Eye (tissue), 1 donor: ENCODE measurements at regions not wholly inside any gene's neighbourhood (a gene's known extent, or its start where the extent isn't known, plus 50 kb on each side); places are given as distances from the start of the nearest gene placed in this dataset.

ENCODE experiments used
- DNase-seq: peaks from one replicate; pipeline ENCODE4 v3.0.0-alpha.2; 2015

GRCh38 chr1:50358962-50359361 lies 64.3 kb downstream of the DMRTA2 start:
- DNase-seq, result peak; percentile 74

GRCh38 chr1:50357186-50357585 lies 66.1 kb downstream of the DMRTA2 start:
- DNase-seq, result no peak

DNA sequence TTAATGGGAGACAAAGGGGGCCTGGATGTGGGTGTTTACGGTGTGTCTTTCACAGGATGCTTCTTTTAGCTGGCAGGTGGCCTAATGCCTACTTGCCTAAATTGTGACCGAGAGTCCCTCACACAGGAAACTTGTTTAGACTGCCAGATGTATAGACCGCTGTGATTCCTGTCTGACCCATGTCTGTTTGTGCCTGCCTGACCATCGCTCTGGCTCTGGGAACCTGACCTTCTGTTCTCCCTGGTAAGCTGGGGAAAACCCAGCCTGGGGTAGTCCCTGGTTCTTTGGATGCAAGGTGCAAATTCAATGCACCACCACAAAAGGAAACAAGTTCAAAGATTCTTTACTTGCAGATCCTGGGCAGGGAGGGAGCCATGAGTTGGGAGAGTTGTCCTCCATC lies 68.4 kb downstream of the DMRTA2 start:
- DNase-seq, result no peak

GRCh38 chr1:50352428-50352827 lies 70.8 kb downstream of the DMRTA2 start:
- DNase-seq, result no peak

GRCh38 chr1:50350868-50351267 lies 72.4 kb downstream of the DMRTA2 start:
- no peak for DNase-seq

DNA sequence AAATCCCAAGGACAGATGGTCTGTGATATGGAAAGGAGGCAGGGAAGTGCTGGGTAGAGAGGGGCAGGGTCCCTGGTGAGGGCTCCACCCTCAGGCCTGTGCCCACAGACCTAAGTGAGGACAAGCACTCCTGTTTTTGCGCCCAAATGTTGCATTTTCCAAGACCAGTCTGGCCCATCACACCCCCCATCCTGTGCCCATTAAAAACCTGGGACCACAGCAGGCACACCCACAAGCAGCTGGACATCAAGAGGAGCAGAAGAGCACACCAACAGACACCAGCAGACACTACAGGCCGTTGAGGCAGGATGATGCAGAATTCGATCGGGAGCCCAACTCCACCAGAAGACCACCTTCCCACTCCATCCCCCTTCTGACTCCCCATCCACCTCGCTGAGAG lies 72.8 kb downstream of the DMRTA2 start:
- DNase-seq, result no peak

DNA sequence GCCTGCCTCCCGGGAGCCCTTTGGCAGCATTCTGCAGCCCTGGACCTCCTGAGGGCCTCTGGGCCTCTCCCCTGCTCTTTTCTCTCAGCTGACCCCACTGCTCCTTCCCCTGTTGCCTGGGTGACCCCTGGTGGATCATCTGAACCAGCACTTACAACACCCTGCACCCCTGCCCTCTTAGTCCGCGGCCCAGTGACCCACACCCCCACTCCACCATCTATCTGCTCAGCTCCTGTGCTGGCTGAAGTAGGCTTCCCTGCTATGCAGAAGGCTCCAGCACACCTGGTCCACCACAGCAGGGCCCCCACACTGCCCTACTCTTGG lies 74.0 kb downstream of the DMRTA2 start:
- no peak for DNase-seq

DNA sequence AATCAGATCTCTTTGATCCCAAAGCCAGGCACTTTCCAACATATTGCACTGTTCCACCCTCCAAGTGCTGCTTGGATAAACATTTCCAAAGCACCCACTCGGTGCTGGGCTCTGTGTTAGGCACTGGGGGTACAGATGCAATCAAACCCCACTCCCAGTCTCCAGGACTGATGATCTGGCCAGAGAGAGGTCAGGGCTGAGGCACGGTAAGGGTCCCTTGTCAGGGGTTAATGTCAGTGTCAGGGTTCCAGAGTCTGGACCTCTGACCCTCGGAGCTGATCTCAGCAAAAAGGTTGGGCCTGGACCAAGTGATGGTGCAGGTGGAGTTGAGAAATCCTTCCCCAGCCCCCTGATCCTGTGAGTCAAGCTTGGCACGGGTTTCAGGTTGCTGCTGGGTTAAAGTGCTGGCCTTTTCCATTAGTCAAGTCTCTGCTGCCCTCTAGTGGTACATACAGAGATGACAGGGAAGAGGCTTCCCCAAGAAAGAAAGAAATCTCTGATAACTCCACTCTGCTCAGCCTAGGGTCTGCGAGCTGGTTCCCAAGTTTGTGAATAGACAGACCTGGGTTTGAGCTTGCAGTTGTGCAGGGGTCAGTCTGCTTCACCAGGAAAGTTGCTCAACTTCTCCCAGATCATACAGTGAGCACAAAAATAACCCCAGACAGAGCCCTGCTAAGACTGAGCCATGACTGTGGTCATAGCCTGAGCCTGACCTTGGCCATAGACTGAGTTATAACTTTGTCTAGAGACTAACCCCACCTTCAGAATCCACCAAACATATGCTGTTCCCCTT lies 74.6 kb downstream of the DMRTA2 start:
- peak; percentile 94 for DNase-seq

- DNase-seq, result no peak
These were observed 75.3 kb downstream of the DMRTA2 start for GRCh38 chr1:50347933-50348332.

DNA sequence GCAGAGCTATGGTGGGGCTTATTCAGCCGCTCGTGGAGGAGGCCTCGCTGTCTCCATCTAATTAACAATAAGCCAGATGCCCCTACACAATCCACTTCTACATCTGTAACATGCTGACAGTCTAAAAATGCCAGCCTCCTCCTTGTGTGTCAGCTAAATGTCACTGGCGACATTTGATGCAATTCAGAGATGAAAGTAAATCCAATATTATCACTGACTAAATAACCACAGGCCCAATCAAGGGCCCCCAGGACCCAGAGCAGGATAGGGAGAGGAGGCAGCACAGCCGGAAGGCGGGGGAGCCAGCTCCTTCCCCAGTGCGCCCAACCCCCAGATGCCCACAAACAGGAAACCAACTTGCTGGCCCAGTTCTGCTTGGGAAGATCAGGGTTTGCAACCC lies 76.6 kb downstream of the DMRTA2 start:
- no peak for DNase-seq

DNA sequence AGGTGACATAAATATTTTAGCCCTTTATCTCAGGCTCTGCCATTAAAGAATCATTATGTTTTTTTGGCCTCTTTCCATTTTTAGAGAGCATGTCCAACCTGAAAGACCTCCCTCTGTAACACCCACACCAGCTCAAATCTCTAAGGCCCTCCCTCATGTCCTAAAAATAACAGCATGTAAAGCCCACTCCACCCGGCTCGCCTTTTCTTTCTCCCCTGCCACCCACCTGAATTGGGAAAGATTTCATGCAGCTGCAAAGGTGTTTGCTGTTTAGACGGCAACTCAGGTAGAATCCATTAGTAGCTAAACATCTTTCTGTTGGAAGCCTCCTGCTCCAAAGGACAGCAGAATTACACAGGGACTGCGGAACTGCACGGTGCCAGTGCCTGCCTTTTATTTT lies 79.9 kb downstream of the DMRTA2 start:
- DNase-seq, result no peak

- no peak for DNase-seq
These were observed 80.7 kb downstream of the DMRTA2 start for GRCh38 chr1:50342525-50342924.

DNA sequence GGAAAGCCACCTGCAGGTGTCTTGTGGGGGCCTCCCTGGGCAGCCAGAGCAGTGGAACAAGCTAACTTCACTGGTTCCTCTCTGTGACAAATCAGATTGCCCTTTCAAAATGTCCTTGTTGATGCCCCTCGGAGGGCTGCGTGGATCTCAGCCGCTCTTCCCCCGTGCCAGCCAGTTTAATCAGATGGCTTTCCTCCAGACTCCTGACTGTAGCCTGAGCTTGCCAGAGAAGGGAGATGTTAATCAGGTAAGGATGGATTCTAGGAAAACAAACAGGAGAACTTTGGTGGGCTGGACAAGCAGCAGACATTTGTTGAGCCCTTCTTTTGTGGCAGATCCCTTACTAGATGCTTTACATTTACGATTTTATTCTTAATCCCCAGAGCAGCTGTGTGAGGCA lies 88.2 kb downstream of the DMRTA2 start:
- DNase-seq, result no peak

- DNase-seq, result peak; percentile 83
These were observed 89.7 kb downstream of the DMRTA2 start for GRCh38 chr1:50333595-50333974.

DNA sequence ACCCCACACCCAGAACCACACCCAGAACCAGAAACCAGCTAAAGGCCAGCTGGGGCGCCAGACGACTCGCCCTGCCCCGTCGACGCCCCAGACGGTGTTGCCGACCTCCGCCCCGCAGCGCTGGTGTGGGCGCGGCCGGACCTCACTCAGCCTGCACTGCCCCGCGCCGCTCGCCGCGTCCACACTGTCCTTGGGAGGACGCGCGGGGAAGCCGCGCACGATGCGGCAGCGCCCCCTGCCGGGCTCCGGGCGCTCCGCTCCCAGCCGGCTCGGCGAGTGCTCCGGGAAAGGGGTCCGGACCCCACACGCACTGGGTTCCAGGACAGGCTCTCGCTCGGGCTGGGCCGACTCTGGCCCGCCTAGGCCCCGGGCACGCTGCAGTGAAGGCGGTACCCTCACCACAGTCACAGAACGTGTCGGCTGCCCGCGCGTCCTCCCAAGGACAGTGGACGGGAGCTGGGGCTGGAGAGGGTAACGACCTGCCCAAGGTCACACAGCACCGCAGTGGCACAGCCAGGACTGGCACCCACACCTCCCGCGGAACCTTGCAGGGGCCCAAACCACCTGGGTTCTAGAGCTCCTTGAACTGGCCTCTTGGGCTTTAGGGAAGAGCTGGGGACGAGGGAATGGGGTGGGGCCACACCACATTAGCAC lies 90.2 kb downstream of the DMRTA2 start:
- peak; percentile 89 for DNase-seq

- DNase-seq, result no peak
These were observed 93.8 kb downstream of the DMRTA2 start for GRCh38 chr1:50329332-50329932.

- peak; percentile 36 for DNase-seq
These were observed 94.7 kb downstream of the DMRTA2 start for GRCh38 chr1:50328552-50328951.

- no peak for DNase-seq
These were observed 97.2 kb downstream of the DMRTA2 start for GRCh38 chr1:50326026-50326425.

DNA sequence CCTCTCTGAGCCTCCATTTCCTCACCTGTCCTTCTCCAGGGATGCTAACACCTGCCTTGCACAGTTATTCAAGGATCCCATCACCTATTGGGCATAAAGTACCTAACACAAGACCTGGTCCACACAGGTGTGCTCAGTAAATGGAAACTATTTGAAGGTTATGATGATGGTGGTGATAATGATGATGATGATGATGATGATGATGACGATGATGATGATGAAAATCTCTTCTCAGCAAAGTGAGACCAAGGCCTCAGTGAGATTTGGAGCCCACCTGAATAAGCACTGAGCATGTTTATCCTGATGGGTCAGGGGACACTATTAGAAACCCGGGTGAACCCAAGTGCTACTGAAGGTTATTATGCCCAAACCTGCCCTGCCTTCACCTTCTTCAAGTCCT lies 100.7 kb downstream of the DMRTA2 start:
- no peak for DNase-seq

- DNase-seq, result no peak
These were observed 104.8 kb downstream of the DMRTA2 start for GRCh38 chr1:50318428-50318827.

- peak; percentile 89 for DNase-seq
These were observed 114.4 kb downstream of the DMRTA2 start for GRCh38 chr1:50308878-50309277.

DNA sequence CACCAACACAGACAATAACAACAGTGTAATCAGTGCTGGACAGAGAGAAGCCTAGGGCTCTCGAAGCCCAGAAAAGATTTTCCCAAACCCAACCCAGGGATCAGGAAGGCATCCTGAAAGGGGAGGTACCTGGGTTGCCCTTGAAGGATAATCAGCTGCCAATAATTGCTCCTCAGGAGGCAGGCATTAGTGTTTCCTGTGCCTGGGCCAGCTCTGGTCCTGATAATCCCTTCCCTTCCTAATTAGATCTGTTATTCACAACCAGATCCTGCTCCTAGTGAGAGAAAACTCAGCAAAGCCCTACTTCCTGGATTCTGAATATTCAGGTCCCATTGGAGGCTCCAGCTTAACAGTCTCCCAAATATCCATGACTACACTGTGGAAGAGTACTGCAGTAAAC lies 117.4 kb downstream of the DMRTA2 start:
- no peak for DNase-seq

GRCh38 chr1:50300297-50300696 lies 122.9 kb downstream of the DMRTA2 start:
- peak; percentile 3 for DNase-seq

- DNase-seq, result no peak
These were observed 127.7 kb downstream of the DMRTA2 start for GRCh38 chr1:50295566-50295965.
